C4-2B (cell line): ENCODE measurements at regions not wholly inside any gene's neighbourhood (a gene's known extent, or its start where the extent isn't known, plus 50 kb on each side); places are given as distances from the start of the nearest gene placed in this dataset.

Experiments
- H3K27ac ChIP-seq: fragments of 450-650 bp; 2 replicates; pipeline ENCODE4 v1.5.1; 2017
- ZFX ChIP-seq: fragments of 450-650 bp; IDR thresholded peaks from 2 replicates; pipeline ENCODE4 v1.6.1; 2017
- TF ChIP-seq, protein P1 (sequence below): fragments of 450-650 bp; conservative IDR thresholded peaks from 2 replicates; pipeline ENCODE4 v1.5.1; 2017; ENCODE audit warnings: mild to moderate bottlenecking

DNA sequence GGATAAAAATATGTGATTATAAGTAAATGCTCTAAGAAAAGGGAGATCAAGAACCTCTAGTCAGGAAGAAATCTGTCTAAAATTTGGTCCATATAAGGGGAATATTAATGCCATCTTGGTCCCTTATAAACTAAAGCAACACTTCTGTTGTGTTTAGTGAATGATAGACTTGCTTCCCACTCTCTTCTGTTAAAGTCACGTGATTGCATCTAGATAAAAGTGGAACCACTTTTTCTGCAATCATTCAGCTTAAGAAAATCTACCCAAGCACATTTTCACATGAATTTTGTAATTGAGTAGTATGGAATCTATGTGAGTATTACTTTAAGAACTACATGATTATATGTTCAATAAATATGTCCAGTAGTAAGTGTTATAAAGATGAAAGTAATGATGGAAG is 782.9 kb upstream of the MIR17HG start:
- H3K27ac ChIP-seq, result no peak overlapping the region
- no peak for TF ChIP-seq ZFX
- TF ChIP-seq, protein P1, sequence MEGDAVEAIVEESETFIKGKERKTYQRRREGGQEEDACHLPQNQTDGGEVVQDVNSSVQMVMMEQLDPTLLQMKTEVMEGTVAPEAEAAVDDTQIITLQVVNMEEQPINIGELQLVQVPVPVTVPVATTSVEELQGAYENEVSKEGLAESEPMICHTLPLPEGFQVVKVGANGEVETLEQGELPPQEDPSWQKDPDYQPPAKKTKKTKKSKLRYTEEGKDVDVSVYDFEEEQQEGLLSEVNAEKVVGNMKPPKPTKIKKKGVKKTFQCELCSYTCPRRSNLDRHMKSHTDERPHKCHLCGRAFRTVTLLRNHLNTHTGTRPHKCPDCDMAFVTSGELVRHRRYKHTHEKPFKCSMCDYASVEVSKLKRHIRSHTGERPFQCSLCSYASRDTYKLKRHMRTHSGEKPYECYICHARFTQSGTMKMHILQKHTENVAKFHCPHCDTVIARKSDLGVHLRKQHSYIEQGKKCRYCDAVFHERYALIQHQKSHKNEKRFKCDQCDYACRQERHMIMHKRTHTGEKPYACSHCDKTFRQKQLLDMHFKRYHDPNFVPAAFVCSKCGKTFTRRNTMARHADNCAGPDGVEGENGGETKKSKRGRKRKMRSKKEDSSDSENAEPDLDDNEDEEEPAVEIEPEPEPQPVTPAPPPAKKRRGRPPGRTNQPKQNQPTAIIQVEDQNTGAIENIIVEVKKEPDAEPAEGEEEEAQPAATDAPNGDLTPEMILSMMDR, result no peak

DNA sequence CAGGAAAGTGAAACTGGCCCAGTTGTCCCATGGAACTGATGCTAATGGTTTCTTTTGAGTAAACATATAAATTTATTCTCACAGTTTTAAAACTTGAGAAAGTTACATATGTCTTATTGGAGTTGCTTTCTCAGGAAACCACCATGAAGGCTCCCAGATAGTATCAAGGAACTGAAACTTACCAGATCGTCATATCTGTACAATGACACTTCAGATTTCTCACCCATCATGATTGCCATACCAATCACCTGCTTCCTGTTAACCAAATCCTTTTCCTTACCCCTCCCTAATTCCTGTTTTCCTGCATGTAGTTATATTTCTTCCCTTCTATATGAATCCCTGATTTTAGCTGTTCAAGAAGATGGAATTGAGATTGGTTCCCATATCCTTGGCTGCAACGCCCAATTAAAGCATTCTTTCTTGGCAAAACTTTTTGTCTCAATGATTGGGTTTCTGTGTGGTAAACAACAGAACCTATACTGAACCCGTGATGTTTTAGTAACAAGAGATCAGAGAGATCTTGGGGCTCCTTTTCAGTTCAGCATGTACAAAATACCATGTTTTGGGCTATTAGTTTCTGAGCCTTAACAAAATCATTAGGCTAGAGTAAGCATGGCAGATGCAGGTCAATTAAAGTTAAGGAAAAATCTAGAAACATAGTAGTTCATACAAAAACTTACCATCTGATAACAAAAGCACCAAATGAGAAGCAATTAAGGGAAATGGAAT is 781.3 kb upstream of the MIR17HG start:
- TF ChIP-seq ZFX, result no peak
- TF ChIP-seq, protein P1, result no peak
- H3K27ac ChIP-seq, result no peak overlapping the region

DNA sequence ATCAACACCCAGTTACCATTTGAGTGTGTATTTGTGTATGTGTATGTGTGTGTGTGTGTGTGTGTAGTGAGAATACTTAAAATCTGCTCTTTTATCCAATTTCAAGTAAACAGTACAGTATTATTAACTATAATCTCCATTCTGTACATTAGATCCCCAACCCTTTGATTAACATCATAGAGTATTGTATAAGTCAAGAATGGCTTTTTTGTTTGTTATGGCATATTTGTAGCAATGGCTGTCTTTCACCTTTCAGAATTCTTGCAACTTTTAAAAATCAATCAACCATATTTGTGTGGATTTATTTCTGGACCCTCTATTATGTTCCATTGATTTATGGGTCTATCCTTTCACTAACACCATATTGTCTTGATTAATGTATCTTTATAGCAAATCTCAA is 779.3 kb upstream of the MIR17HG start:
- no peak for TF ChIP-seq ZFX
- TF ChIP-seq, protein P1, result no peak
- H3K27ac ChIP-seq, result no peak overlapping the region

DNA sequence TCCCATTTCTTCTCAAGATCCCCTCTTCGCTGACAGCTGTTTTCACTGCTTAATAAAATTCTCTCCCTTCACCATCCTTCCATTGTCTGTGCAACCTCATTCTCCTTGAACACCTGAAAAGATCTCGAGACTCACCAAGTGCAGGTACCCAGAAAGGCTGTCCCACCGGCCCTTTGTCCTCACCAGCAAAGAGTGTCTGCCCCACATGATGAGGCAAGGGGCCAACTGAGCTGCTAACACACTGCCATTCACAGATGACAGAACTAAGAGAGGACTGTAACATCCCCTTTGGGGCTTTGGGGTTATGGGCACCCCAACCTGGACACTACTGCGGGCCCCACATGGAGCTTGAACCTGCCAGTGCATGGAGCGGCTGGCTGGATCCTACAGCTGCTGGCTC is 771.4 kb upstream of the MIR17HG start:
- no peak for TF ChIP-seq ZFX
- TF ChIP-seq, protein P1, result no peak
- H3K27ac ChIP-seq, result no peak overlapping the region

DNA sequence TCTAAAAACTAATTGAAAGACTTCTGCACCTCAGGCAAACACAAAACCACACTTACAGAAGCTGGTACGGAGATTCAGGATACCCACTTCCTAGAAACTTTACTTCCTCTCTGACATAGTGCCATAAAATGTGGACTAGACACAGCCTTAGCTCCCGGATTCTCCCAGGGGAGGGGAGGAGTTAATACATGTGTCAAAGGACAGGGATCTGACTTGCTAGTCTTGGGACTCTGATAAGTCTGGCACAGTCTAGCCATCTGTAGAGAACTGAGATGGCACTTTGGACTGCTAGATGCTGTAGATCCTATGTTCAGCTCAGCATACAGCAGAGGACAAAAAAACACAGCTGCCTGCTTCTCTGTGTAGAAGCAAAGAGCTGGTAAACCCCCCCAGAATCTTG is 769.8 kb upstream of the MIR17HG start:
- H3K27ac ChIP-seq, result no peak overlapping the region
- TF ChIP-seq, protein P1, result no peak
- no peak for TF ChIP-seq ZFX

DNA sequence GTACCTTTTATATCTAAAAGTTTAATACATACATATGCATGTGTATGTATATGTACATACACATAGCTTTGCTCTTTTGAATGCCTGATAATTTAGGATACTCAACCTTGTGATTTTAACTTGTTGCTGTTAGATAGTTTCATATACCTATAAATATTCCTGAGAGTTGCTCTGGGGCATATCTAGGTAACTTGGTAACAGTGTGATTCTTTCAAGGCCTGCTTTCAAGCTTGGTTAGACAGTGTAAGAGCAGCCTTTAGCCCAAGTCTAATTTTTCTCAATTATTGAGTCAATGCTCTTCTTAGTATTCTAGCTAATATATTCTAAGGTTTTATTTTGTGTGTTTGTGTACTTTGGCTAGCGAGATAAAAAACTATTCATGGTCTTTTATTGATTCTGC is 762.1 kb upstream of the MIR17HG start:
- TF ChIP-seq ZFX, result no peak
- TF ChIP-seq, protein P1, result no peak
- no peak overlapping the region for H3K27ac ChIP-seq

DNA sequence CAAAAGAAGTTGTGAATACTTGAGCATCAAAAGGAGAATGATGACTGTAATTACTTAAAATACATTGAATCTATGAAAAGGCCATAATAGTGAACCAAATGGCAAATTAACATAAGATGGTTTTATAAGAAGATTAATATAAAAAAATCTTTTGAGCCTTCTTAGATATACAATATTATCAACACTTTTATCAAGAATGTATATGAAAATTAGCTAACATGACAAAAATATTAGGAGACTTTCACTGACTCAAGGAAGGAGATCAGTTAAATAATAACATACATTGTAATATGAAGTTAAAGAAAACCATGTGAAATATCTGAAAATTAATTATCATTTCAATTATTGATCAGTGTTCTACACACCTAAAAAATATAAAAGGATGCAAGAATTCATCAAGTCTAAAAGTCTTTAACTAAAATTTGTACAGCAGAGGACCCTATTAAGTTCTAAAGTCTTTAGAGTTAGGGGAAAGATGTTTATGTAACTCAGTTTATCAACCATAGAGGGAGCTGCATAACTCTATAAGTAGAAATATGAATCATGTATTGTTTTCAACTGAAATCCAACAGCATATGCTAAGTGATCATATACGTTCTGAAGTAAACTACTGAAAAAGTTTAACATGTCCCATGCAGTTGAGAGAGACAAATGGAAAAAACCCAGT is 756.1 kb upstream of the MIR17HG start:
- H3K27ac ChIP-seq, result no peak overlapping the region

More for the DNA sequence above, 756.1 kb upstream of the MIR17HG start:
- TF ChIP-seq, protein P1, result no peak; the same call in 1 of the 2 replicates
- TF ChIP-seq ZFX, result no peak
